ENCODE measurements at regions not wholly inside any gene's neighbourhood (a gene's known extent, or its start where the extent isn't known, plus 50 kb on each side); places are given as distances from the start of the nearest gene placed in this dataset.
"Not testable (repeated sequence)": the region's sequence is repeated elsewhere in the genome, so short reads cannot be mapped to it uniquely, and the experiment has no call there.

DNA sequence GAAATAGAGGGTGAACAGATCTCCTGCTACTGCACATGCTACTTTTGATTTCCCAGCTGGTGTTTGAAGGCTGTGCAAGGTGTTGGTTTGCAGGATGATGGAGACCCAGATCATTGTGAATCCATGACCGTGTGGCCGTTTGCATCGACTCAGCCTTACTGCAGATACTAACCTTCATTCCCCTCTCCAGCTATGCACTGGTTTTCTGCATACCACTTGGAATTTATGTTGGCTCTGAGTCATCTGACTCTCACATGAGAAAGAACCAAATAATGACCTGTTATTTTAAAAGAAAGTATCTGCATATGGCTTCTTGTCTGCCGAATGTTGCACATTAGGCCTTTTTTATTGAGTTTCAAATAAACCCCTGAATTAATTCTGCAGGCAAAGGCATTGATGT, 183.3 kb upstream of the PRKX start:
- ATAC-seq; H2AFZ ChIP-seq (ENCODE audit: control insufficient read depth, low read depth, low read length); intact Hi-C loops (cut with micrococcal nuclease; ENCODE audit: unreplicated experiment); H3K4me1 ChIP-seq (ENCODE audit: control insufficient read depth, insufficient read depth, low read length); H3K36me3 ChIP-seq (ENCODE audit: control insufficient read depth in 2 of 2, insufficient read depth in 2 of 2, low read length in 1 of 2); H3K4me3 ChIP-seq; H4K20me1 ChIP-seq (ENCODE audit: control insufficient read depth, insufficient read depth); CTCF ChIA-PET; in situ Hi-C loops (cut with MboI); FAIRE-seq; SMC1A ChIA-PET (ENCODE audit: uncharacterized antibody, unreplicated experiment); RAD21 ChIA-PET (ENCODE audit: unreplicated experiment); POLR2A ChIA-PET; H3K27me3 ChIP-seq (replicated peaks in 1 of 2; ENCODE audit: control insufficient read depth in 2 of 2, insufficient read depth in 2 of 2, low read length in 1 of 2); H3K9ac ChIP-seq (ENCODE audit: control insufficient read depth, insufficient read depth, low read length); H3K9me3 ChIP-seq (replicated peaks; ENCODE audit: control insufficient read depth, insufficient read depth, low read length); DNase-seq (ENCODE audit: low read depth, low spot score); H3K4me2 ChIP-seq (ENCODE audit: control insufficient read depth, insufficient read depth); H3K27ac ChIP-seq (ENCODE audit: control insufficient read depth, insufficient read depth); BruUV-seq (replicated peaks); H3K79me2 ChIP-seq (ENCODE audit: control insufficient read depth, insufficient read depth, low read length): not testable (repeated sequence)
- WGBS (ENCODE audit: insufficient coverage, insufficient replicate concordance, low lambda C conversion rate, missing lambda C conversion rate) = no CpG with 5 or more reads among the region's 4 CpGs

DNA sequence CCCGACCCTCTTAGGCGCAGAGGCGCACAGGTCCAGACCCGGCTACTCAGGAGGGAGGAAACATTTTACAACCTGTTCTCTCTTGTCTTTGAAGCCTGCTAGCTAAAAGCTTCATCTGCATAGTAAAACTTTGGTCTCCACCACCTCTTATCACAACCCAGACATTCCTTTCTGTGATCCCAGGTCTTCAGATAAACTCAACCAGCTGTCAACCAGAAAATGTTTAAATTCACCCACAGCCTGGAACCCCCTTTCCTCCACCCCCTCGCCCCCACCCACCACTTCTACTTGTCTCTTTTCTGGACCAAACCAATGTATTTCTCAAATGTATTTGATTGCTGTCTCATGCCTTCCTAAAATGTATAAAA, 169.1 kb upstream of the PRKX start:
- ATAC-seq; in situ Hi-C loops (cut with MboI); POLR2A ChIA-PET; H4K20me1 ChIP-seq (ENCODE audit: control insufficient read depth, insufficient read depth); H3K27me3 ChIP-seq (replicated peaks in 1 of 2; ENCODE audit: control insufficient read depth in 2 of 2, insufficient read depth in 2 of 2, low read length in 1 of 2); H3K9me3 ChIP-seq (replicated peaks; ENCODE audit: control insufficient read depth, insufficient read depth, low read length); BruUV-seq (replicated peaks); CTCF ChIA-PET; H2AFZ ChIP-seq (ENCODE audit: control insufficient read depth, low read depth, low read length); H3K9ac ChIP-seq (ENCODE audit: control insufficient read depth, insufficient read depth, low read length); SMC1A ChIA-PET (ENCODE audit: uncharacterized antibody, unreplicated experiment); FAIRE-seq; H3K4me1 ChIP-seq (ENCODE audit: control insufficient read depth, insufficient read depth, low read length); intact Hi-C loops (cut with micrococcal nuclease; ENCODE audit: unreplicated experiment); H3K79me2 ChIP-seq (ENCODE audit: control insufficient read depth, insufficient read depth, low read length); H3K27ac ChIP-seq (ENCODE audit: control insufficient read depth, insufficient read depth); DNase-seq (ENCODE audit: low read depth, low spot score); RAD21 ChIA-PET (ENCODE audit: unreplicated experiment); H3K36me3 ChIP-seq (ENCODE audit: control insufficient read depth in 2 of 2, insufficient read depth in 2 of 2, low read length in 1 of 2); H3K4me3 ChIP-seq: not testable (repeated sequence)
- H3K4me2 ChIP-seq (ENCODE audit: control insufficient read depth, insufficient read depth) = 0 out of 2 replicates have a peak overlapping the region, but pooled peaks have one; percentile 13
- no CpG with 5 or more reads among the region's 5 CpGs for WGBS (ENCODE audit: insufficient coverage, insufficient replicate concordance, low lambda C conversion rate, missing lambda C conversion rate)

DNA sequence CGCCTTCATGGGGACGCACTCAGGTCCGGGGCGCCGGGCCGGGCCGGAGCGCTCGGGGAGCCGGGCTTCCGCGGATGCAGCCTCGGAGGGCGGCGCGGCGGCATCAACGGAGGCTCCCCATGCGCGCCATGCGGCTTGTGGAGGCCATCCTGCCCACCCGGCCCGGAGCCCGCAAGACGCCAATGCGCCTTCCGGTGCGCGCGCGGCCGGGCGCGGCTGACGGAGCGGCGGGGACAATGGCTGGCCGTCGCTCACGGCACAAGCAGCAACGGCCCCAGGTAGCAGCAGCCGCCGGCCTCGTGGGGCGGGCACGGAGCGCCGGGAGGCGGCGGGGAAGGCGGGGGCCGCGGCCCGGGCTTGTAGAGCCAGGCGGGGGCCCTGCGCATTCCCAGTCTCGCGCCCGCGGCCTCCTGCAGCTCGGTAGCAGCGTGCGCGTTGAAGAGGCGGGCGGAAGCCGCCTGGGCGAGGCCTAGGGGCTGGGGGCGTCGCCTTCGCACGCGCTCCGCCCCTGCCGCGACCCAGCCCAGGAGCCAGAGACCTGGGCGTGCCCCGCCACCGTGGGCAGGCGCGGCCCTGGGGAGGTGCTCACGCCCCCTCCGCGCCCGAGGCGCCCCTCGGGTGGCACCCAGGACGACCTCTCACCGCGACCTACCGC, 168.6 kb upstream of the PRKX start:
- in situ Hi-C loops (cut with MboI); H3K4me1 ChIP-seq (ENCODE audit: control insufficient read depth, insufficient read depth, low read length); H2AFZ ChIP-seq (ENCODE audit: control insufficient read depth, low read depth, low read length); POLR2A ChIA-PET; DNase-seq (ENCODE audit: low read depth, low spot score); H3K36me3 ChIP-seq (ENCODE audit: control insufficient read depth in 2 of 2, insufficient read depth in 2 of 2, low read length in 1 of 2); H3K27me3 ChIP-seq (replicated peaks in 1 of 2; ENCODE audit: control insufficient read depth in 2 of 2, insufficient read depth in 2 of 2, low read length in 1 of 2); FAIRE-seq; CTCF ChIA-PET; H3K4me3 ChIP-seq; H3K79me2 ChIP-seq (ENCODE audit: control insufficient read depth, insufficient read depth, low read length); H3K9ac ChIP-seq (ENCODE audit: control insufficient read depth, insufficient read depth, low read length); intact Hi-C loops (cut with micrococcal nuclease; ENCODE audit: unreplicated experiment); BruUV-seq (replicated peaks); RAD21 ChIA-PET (ENCODE audit: unreplicated experiment); H4K20me1 ChIP-seq (ENCODE audit: control insufficient read depth, insufficient read depth); H3K4me2 ChIP-seq (ENCODE audit: control insufficient read depth, insufficient read depth); H3K9me3 ChIP-seq (replicated peaks; ENCODE audit: control insufficient read depth, insufficient read depth, low read length); H3K27ac ChIP-seq (ENCODE audit: control insufficient read depth, insufficient read depth); SMC1A ChIA-PET (ENCODE audit: uncharacterized antibody, unreplicated experiment): not testable (repeated sequence)
- peak; percentile 97 for ATAC-seq
- no CpG with 5 or more reads among the region's 91 CpGs for WGBS (ENCODE audit: insufficient coverage, insufficient replicate concordance, low lambda C conversion rate, missing lambda C conversion rate)

DNA sequence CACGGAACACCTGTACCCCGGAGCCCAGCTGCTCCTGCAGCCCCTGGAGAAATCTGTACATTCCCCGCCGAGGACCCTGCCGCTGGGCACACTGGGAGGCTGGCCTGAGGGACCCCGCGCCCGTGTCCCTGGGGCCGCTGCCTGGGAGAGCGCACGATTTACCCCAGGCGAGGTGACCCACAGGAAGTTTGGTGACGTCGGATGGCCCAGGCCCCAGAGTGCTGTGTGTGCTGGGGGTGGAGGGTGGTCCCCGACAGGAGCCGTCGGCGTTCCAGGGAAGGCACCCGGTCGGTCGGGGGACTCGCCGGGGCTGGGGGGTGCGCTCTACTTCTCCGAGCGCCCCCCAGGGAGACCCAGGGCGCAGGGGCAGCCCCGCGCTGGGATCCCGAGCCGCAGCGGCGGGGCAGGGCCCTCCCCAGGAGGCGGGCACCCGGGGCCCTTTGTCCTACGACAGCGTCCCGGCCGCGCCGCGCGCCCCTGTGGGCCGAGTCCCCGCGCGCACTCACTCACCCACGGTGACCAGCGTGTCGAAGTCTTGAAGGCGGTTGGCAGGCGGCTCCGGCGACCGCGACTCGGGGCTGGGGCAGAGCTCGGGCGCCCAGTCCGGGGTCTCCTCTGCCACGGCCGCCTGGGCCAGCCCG, 167.9 kb upstream of the PRKX start:
- peak; percentile 63 for ATAC-seq
- DNase-seq (ENCODE audit: low read depth, low spot score); in situ Hi-C loops (cut with MboI); H4K20me1 ChIP-seq (ENCODE audit: control insufficient read depth, insufficient read depth); H2AFZ ChIP-seq (ENCODE audit: control insufficient read depth, low read depth, low read length); H3K79me2 ChIP-seq (ENCODE audit: control insufficient read depth, insufficient read depth, low read length); H3K27me3 ChIP-seq (replicated peaks in 1 of 2; ENCODE audit: control insufficient read depth in 2 of 2, insufficient read depth in 2 of 2, low read length in 1 of 2); BruUV-seq (replicated peaks); H3K9ac ChIP-seq (ENCODE audit: control insufficient read depth, insufficient read depth, low read length); SMC1A ChIA-PET (ENCODE audit: uncharacterized antibody, unreplicated experiment); H3K27ac ChIP-seq (ENCODE audit: control insufficient read depth, insufficient read depth); H3K4me1 ChIP-seq (ENCODE audit: control insufficient read depth, insufficient read depth, low read length); CTCF ChIA-PET; FAIRE-seq; intact Hi-C loops (cut with micrococcal nuclease; ENCODE audit: unreplicated experiment); POLR2A ChIA-PET; RAD21 ChIA-PET (ENCODE audit: unreplicated experiment); H3K9me3 ChIP-seq (replicated peaks; ENCODE audit: control insufficient read depth, insufficient read depth, low read length); H3K36me3 ChIP-seq (ENCODE audit: control insufficient read depth in 2 of 2, insufficient read depth in 2 of 2, low read length in 1 of 2); H3K4me3 ChIP-seq; H3K4me2 ChIP-seq (ENCODE audit: control insufficient read depth, insufficient read depth): not testable (repeated sequence)
- WGBS (ENCODE audit: insufficient coverage, insufficient replicate concordance, low lambda C conversion rate, missing lambda C conversion rate) = no CpG with 5 or more reads among the region's 63 CpGs

Measured in GM12878 (cell line).